PC-3 (cell line): ENCODE measurements at regions not wholly inside any gene's neighbourhood (a gene's known extent, or its start where the extent isn't known, plus 50 kb on each side); places are given as distances from the start of the nearest gene placed in this dataset.

Experiments
- CTCF ChIP-seq: fragments of 300-600 bp; sonication (generic); conservative IDR thresholded peaks from 2 replicates; pipeline ENCODE4 v1.5.1; 2017; ENCODE audit warnings: antibody characterized with exemption, low read depth, mild to moderate bottlenecking, low read length
- EZH2phosphoT487 ChIP-seq: fragments of 300-600 bp; sonication (generic); IDR thresholded peaks from 2 replicates; pipeline ENCODE4 v1.6.1; 2018; ENCODE audit warnings: mild to moderate bottlenecking, antibody characterized with exemption, low read length, borderline replicate concordance

- no peak for TF ChIP-seq CTCF
- TF ChIP-seq EZH2phosphoT487, result no peak
Measured at GRCh38 chr14:75350505-75351060, 72.0 kb downstream of the FOS start.
